ENCODE measurements at regions not wholly inside any gene's neighbourhood (a gene's known extent, or its start where the extent isn't known, plus 50 kb on each side); places are given as distances from the start of the nearest gene placed in this dataset.

- ATAC-seq (ENCODE audit: low read depth): no peak
- H3K27ac ChIP-seq (ENCODE audit: poor library complexity, severe bottlenecking): no peak overlapping the region
- no peaks in the 10 kb centered on the region for H3K36me3 ChIP-seq (ENCODE audit: low read depth)
Observed at GRCh38 chr4:71123951-71124350, 130.5 kb downstream of the DCK start.

DNA sequence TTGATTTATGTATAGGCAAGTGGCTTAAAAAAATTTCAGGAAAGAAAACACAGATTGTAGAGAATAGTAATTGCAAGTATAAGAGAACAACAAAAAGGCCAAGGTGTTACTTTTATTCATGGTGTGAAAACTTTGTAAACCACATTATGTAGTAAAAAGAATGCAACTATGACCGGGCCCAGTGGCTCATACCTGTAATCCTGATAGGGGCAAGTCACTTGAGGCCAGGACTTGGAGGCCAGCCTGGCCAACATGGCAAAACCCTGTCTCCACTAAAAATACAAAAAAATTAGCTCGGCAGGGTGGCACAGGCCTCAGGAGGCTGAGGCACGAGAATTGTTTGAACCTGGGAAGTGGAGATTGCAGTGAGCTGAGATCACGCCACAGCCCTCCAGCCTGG is 131.7 kb downstream of the DCK start:
- H3K4me1 ChIP-seq (ENCODE audit: insufficient read depth, poor library complexity, severe bottlenecking): peaks cover 13% of the 10 kb centered on the region
- TF ChIP-seq, protein P1, sequence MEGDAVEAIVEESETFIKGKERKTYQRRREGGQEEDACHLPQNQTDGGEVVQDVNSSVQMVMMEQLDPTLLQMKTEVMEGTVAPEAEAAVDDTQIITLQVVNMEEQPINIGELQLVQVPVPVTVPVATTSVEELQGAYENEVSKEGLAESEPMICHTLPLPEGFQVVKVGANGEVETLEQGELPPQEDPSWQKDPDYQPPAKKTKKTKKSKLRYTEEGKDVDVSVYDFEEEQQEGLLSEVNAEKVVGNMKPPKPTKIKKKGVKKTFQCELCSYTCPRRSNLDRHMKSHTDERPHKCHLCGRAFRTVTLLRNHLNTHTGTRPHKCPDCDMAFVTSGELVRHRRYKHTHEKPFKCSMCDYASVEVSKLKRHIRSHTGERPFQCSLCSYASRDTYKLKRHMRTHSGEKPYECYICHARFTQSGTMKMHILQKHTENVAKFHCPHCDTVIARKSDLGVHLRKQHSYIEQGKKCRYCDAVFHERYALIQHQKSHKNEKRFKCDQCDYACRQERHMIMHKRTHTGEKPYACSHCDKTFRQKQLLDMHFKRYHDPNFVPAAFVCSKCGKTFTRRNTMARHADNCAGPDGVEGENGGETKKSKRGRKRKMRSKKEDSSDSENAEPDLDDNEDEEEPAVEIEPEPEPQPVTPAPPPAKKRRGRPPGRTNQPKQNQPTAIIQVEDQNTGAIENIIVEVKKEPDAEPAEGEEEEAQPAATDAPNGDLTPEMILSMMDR (IDR thresholded peaks at IDR 0.05; ENCODE audit: poor library complexity, severe bottlenecking): no peak
- no peaks in the 10 kb centered on the region for H3K27me3 ChIP-seq (ENCODE audit: insufficient read depth, poor library complexity, severe bottlenecking)
- ATAC-seq (ENCODE audit: low read depth) (no peak), DNase-seq (ENCODE audit: low spot score) (no peak)
- H3K36me3 ChIP-seq (ENCODE audit: low read depth): no peaks in the 10 kb centered on the region
- H3K4me3 ChIP-seq (ENCODE audit: severe bottlenecking): no peak overlapping the region
- H3K27ac ChIP-seq (ENCODE audit: poor library complexity, severe bottlenecking): no peak overlapping the region
- no peaks in the 10 kb centered on the region for H3K9me3 ChIP-seq (ENCODE audit: severe bottlenecking)

More at GRCh38 chr4:71123951-71124350, 130.5 kb downstream of the DCK start:
- TF ChIP-seq, protein P1 (IDR thresholded peaks at IDR 0.05; ENCODE audit: poor library complexity, severe bottlenecking): no peak
- H3K4me3 ChIP-seq (ENCODE audit: severe bottlenecking): no peak overlapping the region
- H3K9me3 ChIP-seq (ENCODE audit: severe bottlenecking): no peaks in the 10 kb centered on the region
- H3K4me1 ChIP-seq (ENCODE audit: insufficient read depth, poor library complexity, severe bottlenecking): peaks cover 13% of the 10 kb centered on the region
- H3K27me3 ChIP-seq (ENCODE audit: insufficient read depth, poor library complexity, severe bottlenecking): no peaks in the 10 kb centered on the region
- DNase-seq (ENCODE audit: low spot score): no peak

GRCh38 chr4:71126719-71127118 is 133.3 kb downstream of the DCK start:
- TF ChIP-seq, protein P1 (IDR thresholded peaks at IDR 0.05; ENCODE audit: poor library complexity, severe bottlenecking): no peak
- Histone ChIP-seq H3K27me3 (ENCODE audit: insufficient read depth, poor library complexity, severe bottlenecking) (no peaks in the 10 kb centered on the region), H3K36me3 (ENCODE audit: low read depth) (no peaks in the 10 kb centered on the region), H3K4me1 (ENCODE audit: insufficient read depth, poor library complexity, severe bottlenecking) (peaks cover 13% of the 10 kb centered on the region), H3K4me3 (ENCODE audit: severe bottlenecking) (no peak overlapping the region), H3K9me3 (ENCODE audit: severe bottlenecking) (no peaks in the 10 kb centered on the region), H3K27ac (ENCODE audit: poor library complexity, severe bottlenecking) (peak overlapping the region; percentile 61)
- ATAC-seq (ENCODE audit: low read depth): peak; percentile 99
- peak; percentile 78 for DNase-seq (ENCODE audit: low spot score)

DNA sequence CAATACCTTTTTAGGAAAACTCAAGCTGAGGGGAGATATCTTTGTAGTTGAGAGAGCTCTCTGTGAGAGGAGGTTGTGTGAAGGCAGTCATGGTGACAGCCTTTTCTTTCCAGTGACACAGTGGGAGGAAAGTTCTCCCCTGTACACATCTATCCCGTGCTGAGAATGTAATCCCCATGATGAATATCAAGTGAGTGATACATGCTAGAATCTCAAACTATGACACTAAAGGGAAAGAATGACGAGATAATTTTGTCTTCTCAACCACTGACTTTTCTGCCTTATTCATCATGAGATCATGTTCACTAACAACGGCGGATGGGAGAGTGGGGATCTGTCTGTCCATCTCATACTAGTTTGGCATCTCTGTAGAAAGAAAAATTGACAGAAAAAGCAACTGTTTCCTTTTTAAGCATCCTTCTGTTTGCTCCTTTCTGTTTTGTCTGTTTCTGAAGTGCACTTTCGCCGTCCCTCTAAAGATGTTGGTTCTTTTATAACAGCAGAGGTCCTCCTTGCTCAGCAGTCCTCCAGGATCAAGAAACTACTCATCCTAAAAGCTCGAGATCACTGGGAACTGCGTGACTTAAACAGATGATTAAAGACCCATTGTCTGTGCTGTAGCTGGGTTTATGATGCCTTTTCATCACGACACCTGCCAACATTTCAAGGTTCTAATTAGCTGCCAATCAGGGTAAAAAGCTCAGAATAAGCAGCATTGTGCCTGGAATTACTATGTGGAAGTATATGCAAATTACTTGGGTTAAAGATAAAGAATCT is 137.6 kb downstream of the DCK start:
- DNase-seq (ENCODE audit: low spot score) (no peak), ATAC-seq (ENCODE audit: low read depth) (no peak)
- no peak overlapping the region for H3K4me3 ChIP-seq (ENCODE audit: severe bottlenecking)
- H3K36me3 ChIP-seq (ENCODE audit: low read depth): no peaks in the 10 kb centered on the region
- H3K27ac ChIP-seq (ENCODE audit: poor library complexity, severe bottlenecking): no peak overlapping the region
- TF ChIP-seq, protein P1 (IDR thresholded peaks at IDR 0.05; ENCODE audit: poor library complexity, severe bottlenecking): no peak
- H3K27me3 ChIP-seq (ENCODE audit: insufficient read depth, poor library complexity, severe bottlenecking): no peaks in the 10 kb centered on the region
- H3K9me3 ChIP-seq (ENCODE audit: severe bottlenecking): no peaks in the 10 kb centered on the region
- peaks cover 13% of the 10 kb centered on the region for H3K4me1 ChIP-seq (ENCODE audit: insufficient read depth, poor library complexity, severe bottlenecking)

GRCh38 chr4:71132486-71132885 is 139.0 kb downstream of the DCK start:
- no peak overlapping the region for H3K27ac ChIP-seq (ENCODE audit: poor library complexity, severe bottlenecking)
- no peaks in the 10 kb centered on the region for H3K36me3 ChIP-seq (ENCODE audit: low read depth)
- no peak for ATAC-seq (ENCODE audit: low read depth)
- TF ChIP-seq, protein P1 (IDR thresholded peaks at IDR 0.05; ENCODE audit: poor library complexity, severe bottlenecking): no peak
- no peak for DNase-seq (ENCODE audit: low spot score)
- no peaks in the 10 kb centered on the region for H3K27me3 ChIP-seq (ENCODE audit: insufficient read depth, poor library complexity, severe bottlenecking)
- no peaks in the 10 kb centered on the region for H3K9me3 ChIP-seq (ENCODE audit: severe bottlenecking)
- no peak overlapping the region for H3K4me3 ChIP-seq (ENCODE audit: severe bottlenecking)
- no peaks in the 10 kb centered on the region for H3K4me1 ChIP-seq (ENCODE audit: insufficient read depth, poor library complexity, severe bottlenecking)
